HG02759 (cell line): ENCODE measurements at regions not wholly inside any gene's neighbourhood (a gene's known extent, or its start where the extent isn't known, plus 50 kb on each side); places are given as distances from the start of the nearest gene placed in this dataset.

Source experiments
- ATAC-seq: cut with Tn5 transposase; IDR thresholded peaks from one replicate; pipeline ENCODE4 v1.9.1; 2021; ENCODE audit warnings: mild to moderate bottlenecking, moderate library complexity; ENCODE audit not compliant: unreplicated experiment

GRCh38 chr4:174122705-174123104 lies 160.8 kb downstream of the FBXO8 start:
- no peak for ATAC-seq

GRCh38 chr4:174120446-174121295 lies 162.8 kb downstream of the FBXO8 start:
- no peak for ATAC-seq

- no peak for ATAC-seq
These were observed 163.6 kb downstream of the FBXO8 start for GRCh38 chr4:174119830-174120229.

- no peak for ATAC-seq
These were observed 164.4 kb downstream of the FBXO8 start for GRCh38 chr4:174119051-174119450.

DNA sequence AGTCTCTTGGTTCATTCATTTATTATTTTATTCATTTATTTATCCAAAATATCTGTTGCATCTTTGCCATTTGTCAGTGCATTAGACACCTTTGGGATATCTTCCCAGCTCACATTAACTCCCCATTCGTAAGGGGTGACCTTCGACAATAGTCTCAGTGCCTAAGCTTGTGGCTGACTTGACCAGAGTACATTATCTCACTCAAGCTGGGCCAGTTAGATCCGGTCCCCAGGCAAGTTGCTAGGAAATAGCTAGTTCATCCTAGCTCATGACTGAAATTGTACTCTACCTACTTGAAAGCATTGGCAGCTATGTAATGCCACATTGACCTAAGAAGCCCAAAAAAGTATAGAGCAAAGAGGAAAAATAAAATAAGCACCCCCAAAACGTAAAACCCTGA lies 165.3 kb downstream of the FBXO8 start:
- ATAC-seq = no peak

DNA sequence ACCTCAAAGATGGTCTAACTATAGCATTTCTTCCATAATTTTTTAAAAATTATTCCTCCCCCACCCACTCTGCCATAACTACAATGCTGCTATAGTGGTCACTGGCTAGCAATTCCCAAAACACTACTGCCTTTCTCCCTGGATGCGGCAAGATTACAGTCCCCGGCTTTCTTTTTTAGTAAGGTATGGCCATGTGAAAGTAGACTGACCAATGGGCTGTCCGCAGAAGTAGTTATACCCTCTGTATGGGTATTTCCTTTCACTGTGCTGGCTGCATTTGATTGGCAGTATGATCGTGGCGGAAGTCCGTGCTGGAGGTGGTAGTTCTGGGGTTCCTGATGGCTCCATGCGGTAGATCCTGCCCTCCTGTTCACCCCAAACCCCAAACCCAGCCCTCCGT lies 166.0 kb downstream of the FBXO8 start:
- ATAC-seq = no peak

GRCh38 chr4:174116021-174116420 lies 167.4 kb downstream of the FBXO8 start:
- ATAC-seq = no peak

- ATAC-seq = no peak
These were observed 172.0 kb downstream of the FBXO8 start for GRCh38 chr4:174111422-174111821.

- no peak for ATAC-seq
These were observed 173.3 kb downstream of the FBXO8 start for GRCh38 chr4:174110180-174110579.

DNA sequence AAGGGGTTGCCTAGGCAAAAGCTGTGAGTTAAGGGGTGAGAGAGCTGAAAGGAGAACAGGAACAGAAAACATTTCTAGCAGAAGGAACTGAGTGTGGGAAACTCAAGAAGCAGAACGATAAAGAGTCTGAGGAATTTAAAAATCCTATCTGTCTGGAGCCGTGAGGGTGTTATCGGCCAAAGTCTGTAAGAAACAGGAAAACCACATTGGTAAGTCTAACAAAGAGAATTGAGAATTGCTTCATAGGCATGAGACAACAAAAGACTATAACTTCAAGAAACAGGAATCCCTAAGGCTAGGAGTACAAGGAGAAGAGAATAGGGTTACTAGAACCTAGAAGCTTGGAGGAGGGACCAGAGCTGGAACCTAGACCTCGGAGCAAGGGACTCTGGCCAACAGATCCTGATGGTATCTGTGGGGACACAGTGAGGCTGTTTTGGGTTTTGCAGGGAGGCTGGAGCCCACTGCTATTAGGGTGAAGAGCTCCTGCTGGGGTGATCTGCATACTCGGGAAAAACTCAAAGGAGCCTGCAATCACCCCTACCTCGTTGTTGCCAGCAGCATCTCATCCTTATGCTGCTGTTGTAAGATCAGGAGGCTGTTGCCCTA lies 175.6 kb downstream of the FBXO8 start:
- no peak for ATAC-seq

GRCh38 chr4:174105202-174105601 lies 178.3 kb downstream of the FBXO8 start:
- ATAC-seq = no peak

GRCh38 chr4:174100910-174101309 lies 182.6 kb downstream of the FBXO8 start:
- no peak for ATAC-seq

DNA sequence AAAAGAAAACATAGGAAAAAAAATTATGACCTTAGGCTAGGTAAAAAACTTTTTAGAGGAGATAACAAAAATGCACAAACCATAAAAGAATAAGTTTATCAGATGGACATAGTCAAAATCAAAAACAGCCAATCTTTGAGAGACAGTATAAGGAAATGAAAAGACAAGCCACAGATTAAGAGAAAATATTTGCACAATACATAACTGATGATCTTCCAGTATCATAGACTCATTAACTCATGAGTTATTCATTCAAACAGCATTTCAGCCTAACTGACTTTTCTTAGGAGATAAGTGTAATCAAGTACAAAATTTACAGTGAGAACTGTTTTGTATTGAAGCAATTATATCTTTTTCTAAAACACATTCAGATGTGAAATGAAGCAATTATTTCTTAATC lies 183.8 kb downstream of the FBXO8 start:
- ATAC-seq = no peak

DNA sequence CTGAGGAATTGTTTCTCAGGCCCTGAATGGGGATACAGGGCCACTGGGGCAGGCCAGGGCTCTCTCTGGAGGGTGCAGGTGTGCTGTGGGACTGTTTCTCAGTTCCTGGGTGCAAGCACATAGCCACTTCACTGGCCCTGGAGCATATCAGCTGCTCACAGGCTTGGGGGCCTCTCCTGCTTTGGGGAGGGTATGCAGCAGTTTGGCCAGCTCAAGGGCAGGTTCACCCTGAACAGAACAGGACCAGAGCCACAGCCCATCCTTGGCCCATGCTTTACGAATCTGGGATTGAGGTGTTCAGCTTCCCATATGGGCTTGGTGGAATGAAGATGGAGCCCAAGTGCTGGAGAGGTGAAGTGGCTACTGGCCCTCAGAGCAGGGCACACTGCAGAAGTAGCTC lies 186.5 kb downstream of the FBXO8 start:
- ATAC-seq = no peak

DNA sequence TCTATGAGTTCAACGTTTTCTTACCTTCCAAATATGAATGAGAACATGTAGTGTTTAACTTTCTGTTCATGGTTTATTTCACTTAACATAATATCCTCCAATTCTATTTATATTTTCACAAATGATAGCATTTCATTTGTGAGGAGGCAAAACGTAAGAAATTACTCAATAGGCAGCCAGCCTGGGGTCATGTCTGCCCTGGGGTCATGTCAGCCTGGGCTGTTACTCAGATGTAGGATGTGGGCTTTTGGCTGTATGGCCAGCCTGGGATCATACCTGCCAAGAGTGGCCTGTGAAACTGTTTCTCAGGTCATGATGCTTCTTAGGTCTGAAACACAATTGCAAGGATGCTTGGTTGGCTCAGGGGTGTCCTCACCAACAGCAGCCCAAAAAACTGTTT lies 187.0 kb downstream of the FBXO8 start:
- ATAC-seq = no peak

GRCh38 chr4:174091130-174091529 lies 192.3 kb downstream of the FBXO8 start:
- ATAC-seq = no peak

GRCh38 chr4:174089711-174090110 lies 193.8 kb downstream of the FBXO8 start:
- ATAC-seq = no peak

DNA sequence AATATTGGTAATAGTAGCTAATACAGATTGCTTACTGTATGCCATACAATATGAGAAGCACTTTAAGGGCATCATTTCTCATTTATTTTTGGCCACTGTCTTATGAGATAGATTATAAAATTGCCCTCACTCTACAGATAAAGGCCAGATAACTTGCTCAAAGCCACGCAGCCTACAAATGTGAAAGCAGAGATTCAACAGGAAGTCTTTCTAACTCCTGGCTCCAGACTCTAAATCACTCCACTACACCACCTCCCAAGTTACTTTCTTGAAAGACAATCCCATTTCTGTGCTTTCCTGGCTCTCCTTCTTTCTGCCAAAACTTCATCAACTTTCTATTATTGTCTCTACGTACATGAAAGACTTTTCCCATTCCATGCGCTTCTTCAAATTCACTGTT lies 194.7 kb downstream of the FBXO8 start:
- no peak for ATAC-seq

- no peak for ATAC-seq
These were observed 196.4 kb downstream of the FBXO8 start for GRCh38 chr4:174086829-174087799.

- no peak for ATAC-seq
These were observed 198.5 kb downstream of the FBXO8 start for GRCh38 chr4:174084981-174085380.

DNA sequence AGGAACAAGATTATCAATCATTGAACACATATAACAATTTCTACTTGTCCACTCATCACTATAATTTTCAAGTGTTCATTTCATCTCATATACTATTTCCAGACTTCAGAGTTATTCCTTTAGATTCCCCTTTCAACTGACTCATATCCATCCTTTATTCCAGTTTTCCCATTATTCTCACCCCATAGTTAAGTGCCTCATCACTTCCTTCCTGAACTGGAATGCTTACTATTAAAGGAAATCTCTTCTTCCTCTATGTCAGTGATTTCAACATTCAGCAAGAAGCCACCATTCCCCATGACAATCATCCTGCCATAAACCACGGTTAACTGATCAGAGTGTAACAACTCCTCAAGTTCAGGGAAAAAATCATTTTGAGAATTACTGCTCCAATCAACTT lies 198.9 kb downstream of the FBXO8 start:
- ATAC-seq = no peak
